KMS-11 (cell line): ENCODE measurements at regions not wholly inside any gene's neighbourhood (a gene's known extent, or its start where the extent isn't known, plus 50 kb on each side); places are given as distances from the start of the nearest gene placed in this dataset.
A peak's percentile ranks its signal among the peaks of the same experiment; 100 is the strongest.

Experiments used
- H2AFZ ChIP-seq: fragments of 200-600 bp; sonication (generic); 2 replicates; pipeline ENCODE4 v1.6.1; 2016; ENCODE audit warnings: antibody characterized with exemption, mixed run types, low read depth
- H3K27ac ChIP-seq: fragments of 200-600 bp; sonication (generic); 2 replicates; pipeline ENCODE4 v1.6.1; 2016; ENCODE audit warnings: mild to moderate bottlenecking, mixed run types
- H3K27me3 ChIP-seq: fragments of 200-600 bp; sonication (generic); 2 replicates; pipeline ENCODE4 v1.6.1; 2017; ENCODE audit warnings: mild to moderate bottlenecking, low read depth, mixed run types, moderate library complexity; ENCODE audit not compliant: insufficient read depth
- H3K36me3 ChIP-seq: fragments of 200-600 bp; sonication (generic); 2 replicates; pipeline ENCODE4 v1.6.1; 2017; ENCODE audit warnings: mild to moderate bottlenecking, mixed run types; ENCODE audit not compliant: insufficient read depth
- H3K4me1 ChIP-seq: fragments of 200-600 bp; sonication (generic); 2 replicates; pipeline ENCODE4 v1.6.1; 2016; ENCODE audit warnings: mild to moderate bottlenecking, low read depth, mixed run types; ENCODE audit not compliant: poor library complexity, severe bottlenecking
- H3K4me2 ChIP-seq: fragments of 200-600 bp; sonication (generic); 2 replicates; pipeline ENCODE4 v1.7.0; 2016; ENCODE audit warnings: mild to moderate bottlenecking, mixed run types
- H3K4me3 ChIP-seq: fragments of 200-600 bp; sonication (generic); IDR thresholded peaks from 2 replicates; pipeline ENCODE4 v1.6.1; 2017; ENCODE audit warnings: low read depth, low read length, mixed read lengths; ENCODE audit not compliant: insufficient read depth
- H3K79me2 ChIP-seq: fragments of 200-600 bp; sonication (generic); 2 replicates; pipeline ENCODE4 v1.6.1; 2016; ENCODE audit warnings: low read depth, mixed run types; ENCODE audit not compliant: insufficient read depth
- H3K9ac ChIP-seq: fragments of 200-600 bp; sonication (generic); 2 replicates; pipeline ENCODE4 v1.6.1; 2016; ENCODE audit warnings: mild to moderate bottlenecking, mixed run types
- H4K20me1 ChIP-seq: fragments of 200-600 bp; sonication (generic); 2 replicates; pipeline ENCODE4 v1.6.1; 2016; ENCODE audit warnings: mild to moderate bottlenecking, mixed run types; ENCODE audit not compliant: insufficient read depth
- TF ChIP-seq, protein P1 (sequence below): fragments of 200-600 bp; sonication (generic); conservative IDR thresholded peaks from 2 replicates; pipeline ENCODE4 v1.6.1; 2017; ENCODE audit warnings: low read depth, mild to moderate bottlenecking, antibody characterized with exemption, low read length, moderate library complexity, mixed read lengths

DNA sequence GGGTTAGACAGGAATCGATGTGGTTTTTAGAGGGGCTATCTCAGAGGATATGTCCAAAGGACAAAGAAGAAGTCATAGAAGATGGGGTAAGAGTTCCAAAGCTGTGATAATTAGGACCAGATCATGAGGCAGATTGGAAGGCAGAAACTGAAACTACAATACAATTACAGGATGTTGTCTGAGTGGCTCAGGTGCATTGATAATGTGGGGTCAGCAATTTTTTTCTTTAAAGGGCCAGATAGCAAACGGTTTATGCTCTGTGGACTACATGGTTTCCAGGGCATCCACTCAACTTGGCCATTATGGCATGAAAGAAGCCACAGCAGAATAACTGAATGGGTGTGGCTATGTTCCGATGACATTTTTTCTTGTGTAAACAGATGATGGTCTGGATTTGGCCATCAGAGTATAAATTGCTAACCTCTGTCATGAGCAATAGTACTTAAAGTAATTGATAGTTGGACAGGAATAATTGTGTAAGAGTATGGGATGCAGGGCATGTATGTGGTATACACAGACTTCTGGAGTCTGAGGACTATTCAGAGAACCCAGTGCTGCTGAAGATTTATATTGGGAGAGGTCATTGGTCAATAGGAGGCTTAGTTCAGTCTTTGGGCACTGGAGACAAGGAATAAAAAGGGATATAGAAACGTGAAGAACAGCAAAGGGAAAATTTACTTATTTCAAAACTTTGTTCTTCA is 198.4 kb upstream of the ADGRL4 start:
- no peak overlapping the region for H3K9ac ChIP-seq
- no peaks in the 10 kb centered on the region for H3K27me3 ChIP-seq
- H3K4me3 ChIP-seq, result no peak overlapping the region
- H3K36me3 ChIP-seq, result no peaks in the 10 kb centered on the region
- H3K4me1 ChIP-seq, result peaks cover 34% of the 10 kb centered on the region
- H4K20me1 ChIP-seq, result no peaks in the 10 kb centered on the region
- peak overlapping the region; percentile 54 for H3K4me2 ChIP-seq
- peak overlapping the region; percentile 19; the same call in 1 of the 2 replicates for H2AFZ ChIP-seq
- TF ChIP-seq, protein P1, sequence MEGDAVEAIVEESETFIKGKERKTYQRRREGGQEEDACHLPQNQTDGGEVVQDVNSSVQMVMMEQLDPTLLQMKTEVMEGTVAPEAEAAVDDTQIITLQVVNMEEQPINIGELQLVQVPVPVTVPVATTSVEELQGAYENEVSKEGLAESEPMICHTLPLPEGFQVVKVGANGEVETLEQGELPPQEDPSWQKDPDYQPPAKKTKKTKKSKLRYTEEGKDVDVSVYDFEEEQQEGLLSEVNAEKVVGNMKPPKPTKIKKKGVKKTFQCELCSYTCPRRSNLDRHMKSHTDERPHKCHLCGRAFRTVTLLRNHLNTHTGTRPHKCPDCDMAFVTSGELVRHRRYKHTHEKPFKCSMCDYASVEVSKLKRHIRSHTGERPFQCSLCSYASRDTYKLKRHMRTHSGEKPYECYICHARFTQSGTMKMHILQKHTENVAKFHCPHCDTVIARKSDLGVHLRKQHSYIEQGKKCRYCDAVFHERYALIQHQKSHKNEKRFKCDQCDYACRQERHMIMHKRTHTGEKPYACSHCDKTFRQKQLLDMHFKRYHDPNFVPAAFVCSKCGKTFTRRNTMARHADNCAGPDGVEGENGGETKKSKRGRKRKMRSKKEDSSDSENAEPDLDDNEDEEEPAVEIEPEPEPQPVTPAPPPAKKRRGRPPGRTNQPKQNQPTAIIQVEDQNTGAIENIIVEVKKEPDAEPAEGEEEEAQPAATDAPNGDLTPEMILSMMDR, result no peak
- H3K79me2 ChIP-seq, result no peaks in the 10 kb centered on the region
- peak overlapping the region; percentile 52 for H3K27ac ChIP-seq

DNA sequence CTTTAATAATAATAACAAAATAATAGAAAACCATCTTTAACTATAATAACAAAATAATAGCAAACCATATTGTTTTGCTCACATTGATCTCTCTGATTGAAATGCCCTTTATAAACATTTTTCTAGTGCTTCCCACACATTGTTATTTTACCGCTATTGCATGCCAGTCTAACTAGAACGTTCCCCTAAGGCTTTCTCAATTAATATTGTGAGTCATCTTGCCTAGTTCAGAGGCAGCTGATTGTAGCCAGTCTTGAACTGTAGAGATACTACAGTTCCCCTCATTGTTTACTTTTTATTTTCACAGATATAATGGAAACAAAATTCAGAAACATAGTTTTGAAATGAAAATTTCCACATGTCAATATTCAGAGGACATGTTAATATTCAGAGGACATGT is 192.3 kb upstream of the ADGRL4 start:
- H3K4me3 ChIP-seq, result no peak overlapping the region
- H3K9ac ChIP-seq, result no peak overlapping the region
- TF ChIP-seq, protein P1, result no peak
- H3K27me3 ChIP-seq, result no peaks in the 10 kb centered on the region
- no peak overlapping the region for H3K27ac ChIP-seq
- no peaks in the 10 kb centered on the region for H3K36me3 ChIP-seq
- H2AFZ ChIP-seq, result no peak overlapping the region
- no peak overlapping the region for H3K4me2 ChIP-seq
- H4K20me1 ChIP-seq, result no peaks in the 10 kb centered on the region
- no peaks in the 10 kb centered on the region for H3K79me2 ChIP-seq
- peaks cover 38% of the 10 kb centered on the region for H3K4me1 ChIP-seq

DNA sequence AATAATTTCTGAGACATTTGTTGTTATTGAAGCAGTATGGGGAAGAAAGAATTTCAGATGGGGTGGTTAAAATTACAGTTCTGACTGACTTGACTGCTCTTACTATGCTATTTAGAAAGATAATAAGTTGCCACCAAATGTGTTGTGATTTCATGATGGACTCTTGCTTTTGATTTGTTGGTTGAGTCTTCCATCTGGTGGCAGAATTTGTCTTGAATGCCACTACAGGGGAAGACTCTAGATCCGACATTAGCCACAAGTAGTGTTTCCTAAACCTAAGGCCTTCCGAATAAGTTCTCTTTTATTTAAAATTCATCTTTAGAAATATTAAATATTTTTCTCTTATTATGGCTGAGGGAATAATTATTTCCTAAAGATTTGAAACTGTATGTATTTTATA is 190.9 kb upstream of the ADGRL4 start:
- H3K4me3 ChIP-seq, result no peak overlapping the region
- H3K79me2 ChIP-seq, result no peaks in the 10 kb centered on the region
- no peak overlapping the region for H3K9ac ChIP-seq
- no peaks in the 10 kb centered on the region for H3K36me3 ChIP-seq
- no peak overlapping the region for H3K4me2 ChIP-seq
- H2AFZ ChIP-seq, result no peak overlapping the region
- TF ChIP-seq, protein P1, result 0 out of 2 replicates have a peak, but pooled peaks have one; percentile 24
- H3K4me1 ChIP-seq, result peaks cover 40% of the 10 kb centered on the region
- no peak overlapping the region for H3K27ac ChIP-seq
- H3K27me3 ChIP-seq, result no peaks in the 10 kb centered on the region
- no peaks in the 10 kb centered on the region for H4K20me1 ChIP-seq

DNA sequence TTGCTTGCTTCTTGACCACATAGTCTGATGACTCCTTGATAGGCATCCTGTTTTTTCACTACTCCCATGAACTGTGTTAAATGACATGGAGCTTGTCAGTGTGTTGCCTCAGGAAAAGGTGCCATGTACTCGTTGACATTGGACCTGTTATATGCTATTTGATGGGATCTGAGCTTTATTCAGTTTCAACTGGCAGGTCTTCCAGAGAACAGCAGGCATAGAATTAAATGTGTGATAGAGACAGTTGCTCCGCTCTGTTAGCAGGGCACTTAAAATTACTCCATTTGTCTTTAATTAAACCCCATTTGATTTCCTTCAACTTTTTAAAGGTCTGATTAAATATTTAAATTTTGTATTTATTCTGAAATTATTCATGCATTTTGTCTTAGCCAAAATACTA is 189.7 kb upstream of the ADGRL4 start:
- Histone ChIP-seq H3K36me3 (no peaks in the 10 kb centered on the region), H3K4me2 (no peak overlapping the region), H4K20me1 (no peaks in the 10 kb centered on the region), H3K79me2 (no peaks in the 10 kb centered on the region), H3K9ac (no peak overlapping the region), H3K4me1 (peaks cover 52% of the 10 kb centered on the region), H3K4me3 (no peak overlapping the region), H3K27ac (no peak overlapping the region), H3K27me3 (no peaks in the 10 kb centered on the region), H2AFZ (no peak overlapping the region)
- TF ChIP-seq, protein P1, result no peak
